ENCODE measurements at regions not wholly inside any gene's neighbourhood (a gene's known extent, or its start where the extent isn't known, plus 50 kb on each side); places are given as distances from the start of the nearest gene placed in this dataset.
A peak's percentile ranks its signal among the peaks of the same experiment; 100 is the strongest.

DNA sequence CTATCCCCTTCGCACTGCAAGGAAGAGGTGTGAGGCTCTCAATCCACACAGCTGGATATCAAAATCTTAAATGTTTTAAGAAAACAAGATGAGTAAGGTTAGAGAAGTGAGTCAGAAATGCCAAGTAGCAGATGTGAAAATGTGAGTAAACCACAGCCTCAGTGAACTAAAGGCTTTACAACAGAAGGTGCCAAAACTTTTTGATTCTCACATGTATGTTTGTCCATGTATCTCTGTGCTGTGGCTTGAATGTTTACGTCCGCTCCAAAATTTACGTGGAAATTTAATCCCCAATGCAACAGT, 126.8 kb upstream of the PFN2 start:
- POLR2A ChIA-PET (ENCODE audit: unreplicated experiment), result no interaction called here
- no peak overlapping the region for H4K91ac ChIP-seq (ENCODE audit: insufficient read depth, low read depth, low read length)
- H3K4ac ChIP-seq (ENCODE audit: low read depth, low read length), result peak overlapping the region; percentile 22
- H3K27me3 ChIP-seq (ENCODE audit: control insufficient read depth, insufficient read depth, low read length), result no peaks in the 10 kb centered on the region
- H2AK9ac ChIP-seq (replicated peaks; ENCODE audit: low read depth, low read length, poor library complexity), result no peak overlapping the region
- no peaks in the 10 kb centered on the region for H4K20me1 ChIP-seq (ENCODE audit: insufficient read depth, low read length)
- WGBS, 2 experiments (ENCODE audit: extremely low coverage in 2 of 2, insufficient read length in 1 of 2), result no CpG with 5 or more reads among the region's 4 CpGs
- H3K4me3 ChIP-seq (ENCODE audit: insufficient read depth, low read depth, low read length), result no peak overlapping the region
- H3K9me1 ChIP-seq (ENCODE audit: insufficient read depth, low read length), result peaks cover 3% of the 10 kb centered on the region; the same call in 1 of the 2 replicates
- no peak overlapping the region; the same call in 1 of the 2 replicates for H2BK120ac ChIP-seq (ENCODE audit: low read depth, low read length)
- peak overlapping the region; percentile 12; the same call in 1 of the 3 replicates for H2BK15ac ChIP-seq (ENCODE audit: low read depth, low read length)
- H3K18ac ChIP-seq (ENCODE audit: low read depth, low read length), result peak overlapping the region; percentile 42; the same call in 1 of the 2 replicates
- ATAC-seq (ENCODE audit: low read depth) (peak; percentile 77), DNase-seq (peak; percentile 72)
- peak overlapping the region in 1 of 2 experiments; percentile 48; a peak in 1 of 4 replicates for H4K8ac ChIP-seq (ENCODE audit: low read depth in 2 of 2, low read length in 2 of 2)
- H3K79me1 ChIP-seq (ENCODE audit: low read depth in 1 of 2, low read length in 2 of 2), result no peaks in the 10 kb centered on the region
- H4K5ac ChIP-seq (ENCODE audit: low read depth, low read length), result no peak overlapping the region
- H3K14ac ChIP-seq (replicated peaks; ENCODE audit: low read depth, low read length), result peak overlapping the region; percentile 12; the same call in 1 of the 2 replicates
- in situ Hi-C loops (cut with MboI; ENCODE audit: low sequenced_read_pairs) (no loop called here), intact Hi-C loops (cut with micrococcal nuclease) (no loop called here), dilution Hi-C loops (cut with HindIII; ENCODE audit: low sequenced_read_pairs, unreplicated experiment) (no loop called here)
- H3K9me3 ChIP-seq (ENCODE audit: control insufficient read depth, insufficient read depth, low read length), result no peaks in the 10 kb centered on the region; the same call in 1 of the 2 replicates
- H2AFZ ChIP-seq (replicated peaks; ENCODE audit: low read length, poor library complexity), result no peak overlapping the region
- peak overlapping the region; percentile 31; the same call in 1 of the 2 replicates for H3K4me2 ChIP-seq (ENCODE audit: low read depth, low read length)
- peak; percentile 45 for TF ChIP-seq RCOR1 (IDR thresholded peaks at IDR 0.05; ENCODE audit: insufficient replicate concordance, low read length)
- no peak for TF ChIP-seq CHD1 (IDR thresholded peaks at IDR 0.05; ENCODE audit: low read depth, low read length)
- no peak for TF ChIP-seq NFE2L2 (IDR thresholded peaks at IDR 0.05; ENCODE audit: low read depth, low read length)
- TF ChIP-seq, protein P1, sequence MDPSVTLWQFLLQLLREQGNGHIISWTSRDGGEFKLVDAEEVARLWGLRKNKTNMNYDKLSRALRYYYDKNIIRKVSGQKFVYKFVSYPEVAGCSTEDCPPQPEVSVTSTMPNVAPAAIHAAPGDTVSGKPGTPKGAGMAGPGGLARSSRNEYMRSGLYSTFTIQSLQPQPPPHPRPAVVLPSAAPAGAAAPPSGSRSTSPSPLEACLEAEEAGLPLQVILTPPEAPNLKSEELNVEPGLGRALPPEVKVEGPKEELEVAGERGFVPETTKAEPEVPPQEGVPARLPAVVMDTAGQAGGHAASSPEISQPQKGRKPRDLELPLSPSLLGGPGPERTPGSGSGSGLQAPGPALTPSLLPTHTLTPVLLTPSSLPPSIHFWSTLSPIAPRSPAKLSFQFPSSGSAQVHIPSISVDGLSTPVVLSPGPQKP (IDR thresholded peaks at IDR 0.05; ENCODE audit: borderline replicate concordance, low read depth, low read length), result no peak
- TF ChIP-seq BHLHE40 (IDR thresholded peaks at IDR 0.05; ENCODE audit: low read depth, low read length), result peak; percentile 28; the same call in 1 of the 2 replicates
- TF ChIP-seq MAFK (IDR thresholded peaks at IDR 0.05; ENCODE audit: low read depth, low read length), result 0 out of 2 replicates have a peak, but pooled peaks have one; percentile 5
- TF ChIP-seq RAD21 (IDR thresholded peaks at IDR 0.05; ENCODE audit: low read length), result no peak
- peak; percentile 63; the same call in 1 of the 2 replicates for TF ChIP-seq FOS (IDR thresholded peaks at IDR 0.05; ENCODE audit: low read depth, low read length)
- peak overlapping the region; percentile 3; the same call in 1 of the 2 replicates for H2AK5ac ChIP-seq (ENCODE audit: low read depth, low read length)
- peak overlapping the region; percentile 4; the same call in 1 of the 2 replicates for H2BK20ac ChIP-seq (ENCODE audit: low read depth, low read length)
- CTCF ChIA-PET, result no interaction called here
- BruUV-seq (replicated peaks), result no TSS peak
- no peak overlapping the region for H3K56ac ChIP-seq (ENCODE audit: extremely low read depth, insufficient read depth, low read length)
- H3K36me3 ChIP-seq (ENCODE audit: control insufficient read depth, insufficient read depth, low read length), result no peaks in the 10 kb centered on the region
- H3K4me1 ChIP-seq (ENCODE audit: control insufficient read depth, insufficient read depth, low read length), result peaks cover 15% of the 10 kb centered on the region
- no peak overlapping the region for H3K9ac ChIP-seq (ENCODE audit: low read depth, low read length)
- H3K27ac ChIP-seq (ENCODE audit: insufficient read depth, low read length), result no peak overlapping the region
- H3K23ac ChIP-seq (ENCODE audit: low read depth, low read length), result no peak overlapping the region
- H2BK5ac ChIP-seq (ENCODE audit: low read depth, low read length, poor library complexity, severe bottlenecking), result no peak overlapping the region

All from IMR-90 (cell line).